Umbilical cord (tissue), 1 donor: ENCODE measurements at regions not wholly inside any gene's neighbourhood (a gene's known extent, or its start where the extent isn't known, plus 50 kb on each side); places are given as distances from the start of the nearest gene placed in this dataset.

Experiments used
- DNase-seq: peaks from one replicate; pipeline ENCODE4 v3.0.0-alpha.2; 2015; ENCODE audit warnings: low spot score

GRCh38 chr4:125938541-125938940, 623.8 kb downstream of the FAT4 start:
- no peak for DNase-seq

GRCh38 chr4:125940426-125940825, 625.7 kb downstream of the FAT4 start:
- no peak for DNase-seq

- DNase-seq: no peak
These were observed 630.2 kb downstream of the FAT4 start for GRCh38 chr4:125944966-125945365.

- no peak for DNase-seq
These were observed 633.3 kb downstream of the FAT4 start for GRCh38 chr4:125948021-125948420.

GRCh38 chr4:125951261-125951887, 636.6 kb downstream of the FAT4 start:
- DNase-seq: peak; percentile 23

- no peak for DNase-seq
These were observed 637.9 kb downstream of the FAT4 start for GRCh38 chr4:125952631-125953030.

GRCh38 chr4:125956276-125956675, 641.5 kb downstream of the FAT4 start:
- DNase-seq: no peak

- DNase-seq: no peak
These were observed 643.8 kb downstream of the FAT4 start for GRCh38 chr4:125958519-125958918.

GRCh38 chr4:125961626-125962025, 646.9 kb downstream of the FAT4 start:
- DNase-seq: no peak

GRCh38 chr4:125975861-125976397, 661.2 kb downstream of the FAT4 start:
- DNase-seq: no peak

- no peak for DNase-seq
These were observed 665.2 kb downstream of the FAT4 start for GRCh38 chr4:125979950-125980349.

GRCh38 chr4:125983168-125983567, 668.4 kb downstream of the FAT4 start:
- DNase-seq: no peak

- no peak for DNase-seq
These were observed 671.1 kb downstream of the FAT4 start for GRCh38 chr4:125985856-125986255.

- DNase-seq: no peak
These were observed 671.6 kb downstream of the FAT4 start for GRCh38 chr4:125986307-125986706.

- DNase-seq: no peak
These were observed 673.7 kb downstream of the FAT4 start for GRCh38 chr4:125988464-125988863.

GRCh38 chr4:125991398-125991797, 676.6 kb downstream of the FAT4 start:
- no peak for DNase-seq

GRCh38 chr4:125992891-125993290, 678.1 kb downstream of the FAT4 start:
- DNase-seq: no peak

- peak; percentile 35 for DNase-seq
These were observed 679.3 kb downstream of the FAT4 start for GRCh38 chr4:125994024-125994423.

- DNase-seq: no peak
These were observed 679.7 kb downstream of the FAT4 start for GRCh38 chr4:125994430-125994829.

- no peak for DNase-seq
These were observed 690.2 kb downstream of the FAT4 start for GRCh38 chr4:126004941-126005340.

- no peak for DNase-seq
These were observed 692.4 kb downstream of the FAT4 start for GRCh38 chr4:126007142-126007541.

- DNase-seq: peak; percentile 73
These were observed 698.0 kb downstream of the FAT4 start for GRCh38 chr4:126012691-126013290.

GRCh38 chr4:126018274-126018673, 703.5 kb downstream of the FAT4 start:
- DNase-seq: no peak
